OCI-LY3 (cell line): ENCODE measurements at regions not wholly inside any gene's neighbourhood (a gene's known extent, or its start where the extent isn't known, plus 50 kb on each side); places are given as distances from the start of the nearest gene placed in this dataset.

Experiments
- H2AFZ ChIP-seq: fragments of 200-600, 300-600 bp; shearing (Covaris generic); 2 replicates; pipeline ENCODE4 v1.6.0; 2014; ENCODE audit warnings: antibody characterized with exemption, low read depth, low read length
- H3K27ac ChIP-seq: fragments of 200-600, 300-600 bp; sonication (generic); 2 replicates; pipeline ENCODE4 v1.5.1; 2014; ENCODE audit warnings: mild to moderate bottlenecking, low read length, moderate library complexity, mixed read lengths
- H3K27me3 ChIP-seq: fragments of 200-600, 300-600 bp; sonication (generic); 2 replicates; pipeline ENCODE4 v1.6.1; 2014; ENCODE audit warnings: low read depth, low read length, mixed read lengths
- H3K36me3 ChIP-seq: fragments of 200-600, 300-600 bp; sonication (generic); replicated peaks from 2 replicates; pipeline ENCODE3; 2014; ENCODE audit warnings: low read depth, low read length, mixed read lengths
- H3K4me1 ChIP-seq: fragments of 300-600, 200-600 bp; sonication (generic); 2 replicates; pipeline ENCODE4 v1.6.1; 2014; ENCODE audit warnings: low read length, mixed read lengths
- H3K4me2 ChIP-seq: fragments of 200-600, 300-600 bp; sonication (generic); 2 replicates; pipeline ENCODE4 v1.6.1; 2014; ENCODE audit warnings: low read length, mixed read lengths
- H3K4me3 ChIP-seq: fragments of 300-600, 200-600 bp; sonication (generic); 2 replicates; pipeline ENCODE4 v1.5.1; 2014; ENCODE audit warnings: antibody characterized with exemption, mild to moderate bottlenecking, low read length, moderate library complexity
- H3K79me2 ChIP-seq: fragments of 300-600, 200-600 bp; shearing (Covaris generic); 2 replicates; pipeline ENCODE4 v1.6.1; 2014; ENCODE audit warnings: mild to moderate bottlenecking, low read length, mixed read lengths
- H3K9ac ChIP-seq: fragments of 300-600, 200-600 bp; shearing (Covaris generic); 2 replicates; pipeline ENCODE4 v1.6.0; 2014; ENCODE audit warnings: mild to moderate bottlenecking, low read length, moderate library complexity
- H3K9me3 ChIP-seq: fragments of 200-600, 300-600 bp; shearing (Covaris generic); 2 replicates; pipeline ENCODE4 v1.6.1; 2014; ENCODE audit warnings: low read length, mixed read lengths; ENCODE audit not compliant: insufficient read depth
- H4K20me1 ChIP-seq: fragments of 200-600, 300-600 bp; sonication (generic); 2 replicates; pipeline ENCODE4 v1.6.1; 2016; ENCODE audit warnings: low read length, mixed read lengths; ENCODE audit not compliant: insufficient read depth
- EZH2phosphoT487 ChIP-seq: fragments of 200-600 bp; shearing (Covaris generic); IDR thresholded peaks from 2 replicates; pipeline ENCODE4 v1.6.1; 2018; ENCODE audit warnings: antibody characterized with exemption, mixed run types, low read depth
- TF ChIP-seq, protein P1 (sequence below): fragments of 200-600, 300-600 bp; sonication (generic); IDR thresholded peaks from 2 replicates; pipeline ENCODE4 v1.5.1; 2014; ENCODE audit warnings: antibody characterized with exemption, low read length, low read depth

- Histone ChIP-seq H3K9ac (no peak overlapping the region), H3K4me1 (no peaks in the 10 kb centered on the region), H2AFZ (no peak overlapping the region), H3K79me2 (no peaks in the 10 kb centered on the region), H3K4me3 (no peak overlapping the region), H3K36me3 (no peaks in the 10 kb centered on the region), H3K9me3 (no peaks in the 10 kb centered on the region), H3K27ac (no peak overlapping the region), H4K20me1 (no peaks in the 10 kb centered on the region), H3K27me3 (no peaks in the 10 kb centered on the region), H3K4me2 (no peak overlapping the region)
- TF ChIP-seq EZH2phosphoT487 = no peak
- TF ChIP-seq, protein P1, sequence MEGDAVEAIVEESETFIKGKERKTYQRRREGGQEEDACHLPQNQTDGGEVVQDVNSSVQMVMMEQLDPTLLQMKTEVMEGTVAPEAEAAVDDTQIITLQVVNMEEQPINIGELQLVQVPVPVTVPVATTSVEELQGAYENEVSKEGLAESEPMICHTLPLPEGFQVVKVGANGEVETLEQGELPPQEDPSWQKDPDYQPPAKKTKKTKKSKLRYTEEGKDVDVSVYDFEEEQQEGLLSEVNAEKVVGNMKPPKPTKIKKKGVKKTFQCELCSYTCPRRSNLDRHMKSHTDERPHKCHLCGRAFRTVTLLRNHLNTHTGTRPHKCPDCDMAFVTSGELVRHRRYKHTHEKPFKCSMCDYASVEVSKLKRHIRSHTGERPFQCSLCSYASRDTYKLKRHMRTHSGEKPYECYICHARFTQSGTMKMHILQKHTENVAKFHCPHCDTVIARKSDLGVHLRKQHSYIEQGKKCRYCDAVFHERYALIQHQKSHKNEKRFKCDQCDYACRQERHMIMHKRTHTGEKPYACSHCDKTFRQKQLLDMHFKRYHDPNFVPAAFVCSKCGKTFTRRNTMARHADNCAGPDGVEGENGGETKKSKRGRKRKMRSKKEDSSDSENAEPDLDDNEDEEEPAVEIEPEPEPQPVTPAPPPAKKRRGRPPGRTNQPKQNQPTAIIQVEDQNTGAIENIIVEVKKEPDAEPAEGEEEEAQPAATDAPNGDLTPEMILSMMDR = no peak
These were observed 1411.6 kb upstream of the CDH2 start for GRCh38 chr18:29588446-29589100.

- no peaks in the 10 kb centered on the region for H3K79me2 ChIP-seq
These were observed 1409.3 kb upstream of the CDH2 start for GRCh38 chr18:29586210-29586609.

GRCh38 chr18:29560270-29560669 lies 1383.3 kb upstream of the CDH2 start:
- Histone ChIP-seq H3K4me2 (no peak overlapping the region), H3K27me3 (no peaks in the 10 kb centered on the region), H3K36me3 (no peaks in the 10 kb centered on the region), H2AFZ (no peak overlapping the region), H3K27ac (no peak overlapping the region), H3K9ac (no peak overlapping the region), H3K79me2 (no peaks in the 10 kb centered on the region), H3K4me1 (peaks cover 11% of the 10 kb centered on the region), H3K9me3 (no peaks in the 10 kb centered on the region), H4K20me1 (no peaks in the 10 kb centered on the region), H3K4me3 (no peak overlapping the region)
- no peak for TF ChIP-seq EZH2phosphoT487
- TF ChIP-seq, protein P1 = no peak

More at GRCh38 chr18:29586210-29586609, 1409.3 kb upstream of the CDH2 start:
- Histone ChIP-seq H4K20me1 (no peaks in the 10 kb centered on the region), H3K27ac (no peak overlapping the region), H3K9ac (no peak overlapping the region), H2AFZ (no peak overlapping the region), H3K4me2 (no peak overlapping the region), H3K9me3 (no peaks in the 10 kb centered on the region), H3K27me3 (no peaks in the 10 kb centered on the region), H3K4me3 (no peak overlapping the region), H3K4me1 (no peaks in the 10 kb centered on the region), H3K36me3 (no peaks in the 10 kb centered on the region)
- TF ChIP-seq, protein P1 = no peak
- TF ChIP-seq EZH2phosphoT487 = no peak

GRCh38 chr18:29556070-29556469 lies 1379.1 kb upstream of the CDH2 start:
- peaks cover 11% of the 10 kb centered on the region for H3K4me1 ChIP-seq
- TF ChIP-seq, protein P1 = no peak
- no peak for TF ChIP-seq EZH2phosphoT487
- H3K9me3 ChIP-seq = no peaks in the 10 kb centered on the region
- H3K79me2 ChIP-seq = no peaks in the 10 kb centered on the region
- no peak overlapping the region for H3K4me3 ChIP-seq
- H3K9ac ChIP-seq = no peak overlapping the region
- no peaks in the 10 kb centered on the region for H4K20me1 ChIP-seq
- H3K27ac ChIP-seq = no peak overlapping the region
- no peaks in the 10 kb centered on the region for H3K36me3 ChIP-seq
- no peaks in the 10 kb centered on the region for H3K27me3 ChIP-seq
- no peak overlapping the region for H2AFZ ChIP-seq
- no peak overlapping the region for H3K4me2 ChIP-seq
